IMR-90 (cell line): ENCODE measurements at regions not wholly inside any gene's neighbourhood (a gene's known extent, or its start where the extent isn't known, plus 50 kb on each side); places are given as distances from the start of the nearest gene placed in this dataset.
"Not testable (repeated sequence)": the region's sequence is repeated elsewhere in the genome, so short reads cannot be mapped to it uniquely, and the experiment has no call there.

Source experiments
- ATAC-seq: fragments of 200-7000 bp; cut with Tn5 transposase; 2 replicates; pipeline ENCODE4 v1.9.1; 2020; ENCODE audit warnings: low read depth, mild to moderate bottlenecking, moderate library complexity
- BruUV-seq: library from RNA; stranded (reverse); fragments of 400-500 nt; replicated peaks from 2 replicates; lab custom pipeline; 2021; lab: Mats Ljungman, UMichigan
- CTCF ChIA-PET: fragments of 300-600 bp; formaldehyde crosslinking; extraction: SDS; loops from one replicate; lab custom pipeline; 2021; ENCODE audit warnings: antibody characterized with exemption; lab: Yijun Ruan, JAX
- POLR2A ChIA-PET: fragments of 300-600 bp; sonication (Branson Sonifier 250); formaldehyde crosslinking; loops from one replicate; lab custom pipeline; 2022; ENCODE audit warnings: antibody characterized with exemption; ENCODE audit not compliant: unreplicated experiment; lab: Charles Lee
- DNase-seq: peaks from one replicate; pipeline ENCODE4 v3.0.0; 2013
- H2AFZ ChIP-seq: replicated peaks from 2 replicates; pipeline ENCODE3; 2013; ENCODE audit warnings: low read length, mild to moderate bottlenecking; ENCODE audit not compliant: poor library complexity
- H2AK5ac ChIP-seq: 2 replicates; pipeline ENCODE4 v1.6.1; 2013; ENCODE audit warnings: low read depth, low read length, inconsistent platforms
- H2AK9ac ChIP-seq: replicated peaks from 2 replicates; pipeline ENCODE3; 2013; ENCODE audit warnings: mild to moderate bottlenecking, low read depth, low read length, moderate library complexity; ENCODE audit not compliant: poor library complexity
- H2BK120ac ChIP-seq: 2 replicates; pipeline ENCODE4 v1.6.1; 2013; ENCODE audit warnings: low read depth, low read length, inconsistent platforms
- H2BK15ac ChIP-seq: 3 replicates; pipeline ENCODE4 v1.6.1; 2013; ENCODE audit warnings: low read depth, low read length, inconsistent platforms
- H2BK20ac ChIP-seq: 2 replicates; pipeline ENCODE4 v1.6.1; 2013; ENCODE audit warnings: low read depth, mild to moderate bottlenecking, inconsistent platforms, low read length, moderate library complexity
- H2BK5ac ChIP-seq: 2 replicates; pipeline ENCODE4 v1.6.1; 2013; ENCODE audit warnings: mild to moderate bottlenecking, low read depth, low read length, inconsistent platforms; ENCODE audit not compliant: poor library complexity, severe bottlenecking
- H3K14ac ChIP-seq: replicated peaks from 2 replicates; pipeline ENCODE4 v1.6.1; 2013; ENCODE audit warnings: low read depth, low read length, inconsistent platforms
- H3K18ac ChIP-seq: 2 replicates; pipeline ENCODE4 v1.6.1; 2013; ENCODE audit warnings: low read depth, low read length, control low read depth
- H3K23ac ChIP-seq: 2 replicates; pipeline ENCODE4 v1.6.1; 2013; ENCODE audit warnings: low read depth, low read length, inconsistent platforms
- H3K27ac ChIP-seq: 2 replicates; pipeline ENCODE4 v1.5.1; 2013; ENCODE audit warnings: mild to moderate bottlenecking, control low read depth, low read length; ENCODE audit not compliant: insufficient read depth
- H3K27me3 ChIP-seq: 2 replicates; pipeline ENCODE4 v1.6.1; 2013; ENCODE audit warnings: low read length; ENCODE audit not compliant: control insufficient read depth, insufficient read depth
- H3K36me3 ChIP-seq: 2 replicates; pipeline ENCODE4 v1.6.1; 2013; ENCODE audit warnings: low read length, mixed read lengths; ENCODE audit not compliant: control insufficient read depth, insufficient read depth
- H3K4ac ChIP-seq: 2 replicates; pipeline ENCODE4 v1.6.1; 2013; ENCODE audit warnings: low read depth, low read length, inconsistent platforms
- H3K4me1 ChIP-seq: 2 replicates; pipeline ENCODE4 v1.6.1; 2013; ENCODE audit warnings: low read length, mixed read lengths; ENCODE audit not compliant: control insufficient read depth, insufficient read depth
- H3K4me2 ChIP-seq: 2 replicates; pipeline ENCODE4 v1.6.1; 2013; ENCODE audit warnings: low read depth, mild to moderate bottlenecking, control low read depth, low read length, moderate library complexity
- H3K4me3 ChIP-seq: 2 replicates; pipeline ENCODE4 v1.5.1; 2013; ENCODE audit warnings: low read depth, mild to moderate bottlenecking, control low read depth, low read length, moderate library complexity; ENCODE audit not compliant: insufficient read depth
- H3K56ac ChIP-seq: 2 replicates; pipeline ENCODE4 v1.6.1; 2013; ENCODE audit warnings: low read length, inconsistent platforms; ENCODE audit not compliant: insufficient read depth; ENCODE audit errors: extremely low read depth
- H3K79me1 ChIP-seq, 2 experiments: 2 replicates each; pipeline ENCODE4 v1.6.1; 2013; ENCODE audit warnings: low read length in 2 of 2, inconsistent platforms in 1 of 2, low read depth in 1 of 2
- H3K9ac ChIP-seq: 2 replicates; pipeline ENCODE4 v1.6.1; 2013; ENCODE audit warnings: low read depth, low read length, control low read depth
- H3K9me1 ChIP-seq: 2 replicates; pipeline ENCODE4 v1.6.1; 2013; ENCODE audit warnings: low read length, inconsistent platforms; ENCODE audit not compliant: insufficient read depth
- H3K9me3 ChIP-seq: 2 replicates; pipeline ENCODE4 v1.6.1; 2013; ENCODE audit warnings: low read length; ENCODE audit not compliant: control insufficient read depth, insufficient read depth
- H4K20me1 ChIP-seq: 2 replicates; pipeline ENCODE4 v1.6.1; 2013; ENCODE audit warnings: low read length, inconsistent platforms; ENCODE audit not compliant: insufficient read depth
- H4K5ac ChIP-seq: 2 replicates; pipeline ENCODE4 v1.6.1; 2013; ENCODE audit warnings: mild to moderate bottlenecking, low read depth, low read length, control low read depth
- H4K8ac ChIP-seq, 2 experiments: 2 replicates each; pipeline ENCODE4 v1.6.1; 2013; ENCODE audit warnings: low read depth in 2 of 2, low read length in 2 of 2, control low read depth in 1 of 2, inconsistent platforms in 1 of 2
- H4K91ac ChIP-seq: 2 replicates; pipeline ENCODE4 v1.6.1; 2013; ENCODE audit warnings: low read depth, low read length, inconsistent platforms; ENCODE audit not compliant: insufficient read depth
- WGBS, 2 experiments: methylation state at CpG; one replicate each; pipeline versions ENCODE4 v1.1.5 to v1.1.7; 2013; ENCODE audit warnings: missing lambda C conversion rate in 2 of 2; ENCODE audit not compliant: insufficient read length in 1 of 2; ENCODE audit errors: extremely low coverage in 2 of 2; 5-methylcytosine and 5-hydroxymethylcytosine counted together
- dilution Hi-C: fragments of 300-500 bp; cut with HindIII; formaldehyde crosslinking; loops from one replicate; pipeline ENCODE4 v1.14.3; 2018; ENCODE audit warnings: low sequenced_read_pairs; ENCODE audit not compliant: unreplicated experiment
- in situ Hi-C: fragments of 300-500 bp; cut with MboI; formaldehyde crosslinking; loops from 3 replicates; pipeline ENCODE4 v1.14.3; 2019; ENCODE audit warnings: low sequenced_read_pairs, inconsistent platforms, mixed read lengths
- intact Hi-C: fragments of 100-400 bp; cut with micrococcal nuclease; formaldehyde crosslinking; loops from 2 replicates; pipeline ENCODE4 v1.10.0; 2022

GRCh38 chr2:87445613-87446312, 302.1 kb upstream of the PLGLB2 start:
- intact Hi-C loops, dilution Hi-C loops, H2AFZ ChIP-seq, H3K27me3 ChIP-seq, H3K9ac ChIP-seq, H3K9me3 ChIP-seq, H4K20me1 ChIP-seq, CTCF ChIA-PET, H3K4me3 ChIP-seq, H3K4me1 ChIP-seq, in situ Hi-C loops, H3K9me1 ChIP-seq, H3K36me3 ChIP-seq, H2AK9ac ChIP-seq, BruUV-seq, POLR2A ChIA-PET: not testable (repeated sequence)
- peak overlapping the region; percentile 86 for H3K4ac ChIP-seq
- peak overlapping the region; percentile 85 for H3K23ac ChIP-seq
- peak overlapping the region; percentile 93 for H3K27ac ChIP-seq
- H3K4me2 ChIP-seq, result peak overlapping the region; percentile 72; the same call in 1 of the 2 replicates
- ATAC-seq (peak; percentile 72), DNase-seq (peak; percentile 35)
- peak overlapping the region; percentile 89 for H2BK120ac ChIP-seq
- no CpG with 5 or more reads among the region's 5 CpGs for WGBS, 2 experiments
- peak overlapping the region; percentile 73; the same call in 1 of the 2 replicates for H2AK5ac ChIP-seq
- peak overlapping the region; percentile 72 to 87; a peak in 2 of 4 replicates for H4K8ac ChIP-seq
- H3K79me1 ChIP-seq, result peaks cover 5 to 10% of the 10 kb centered on the region in 2 experiments; a peak in 2 of 4 replicates
- peak overlapping the region; percentile 91; the same call in 1 of the 2 replicates for H2BK20ac ChIP-seq
- H2BK15ac ChIP-seq, result peak overlapping the region; percentile 75; the same call in 1 of the 3 replicates
- peak overlapping the region; percentile 91 for H2BK5ac ChIP-seq
- peak overlapping the region; percentile 92; the same call in 1 of the 2 replicates for H3K56ac ChIP-seq
- H3K14ac ChIP-seq, result peak overlapping the region; percentile 94; the same call in 1 of the 2 replicates
- H4K91ac ChIP-seq, result 0 out of 2 replicates have a peak overlapping the region, but pooled peaks have one; percentile 70
- peak overlapping the region; percentile 45 for H4K5ac ChIP-seq
- peak overlapping the region; percentile 92 for H3K18ac ChIP-seq

GRCh38 chr2:87446313-87446696, 301.6 kb upstream of the PLGLB2 start:
- peak overlapping the region; percentile 84; the same call in 1 of the 2 replicates for H3K4ac ChIP-seq
- H2AFZ ChIP-seq, H3K4me3 ChIP-seq, in situ Hi-C loops, H3K27me3 ChIP-seq, H2AK9ac ChIP-seq, DNase-seq, H3K4me1 ChIP-seq, H4K20me1 ChIP-seq, dilution Hi-C loops, POLR2A ChIA-PET, CTCF ChIA-PET, H3K4me2 ChIP-seq, BruUV-seq, H3K9ac ChIP-seq, H3K14ac ChIP-seq, H3K36me3 ChIP-seq, intact Hi-C loops, H2AK5ac ChIP-seq, H3K9me1 ChIP-seq, H3K9me3 ChIP-seq: not testable (repeated sequence)
- peaks cover 5 to 10% of the 10 kb centered on the region in 2 experiments; a peak in 2 of 4 replicates for H3K79me1 ChIP-seq
- ATAC-seq, result peak; percentile 38
- peak overlapping the region; percentile 85; the same call in 1 of the 2 replicates for H2BK20ac ChIP-seq
- H2BK120ac ChIP-seq, result peak overlapping the region; percentile 90
- peak overlapping the region in 1 of 2 experiments; percentile 63; a peak in 3 of 4 replicates for H4K8ac ChIP-seq
- peak overlapping the region; percentile 66; the same call in 1 of the 2 replicates for H3K23ac ChIP-seq
- peak overlapping the region; percentile 81 for H4K5ac ChIP-seq
- H3K56ac ChIP-seq, result peak overlapping the region; percentile 92
- peak overlapping the region; percentile 62; the same call in 1 of the 2 replicates for H4K91ac ChIP-seq
- H2BK15ac ChIP-seq, result peak overlapping the region; percentile 90; the same call in 1 of the 3 replicates
- peak overlapping the region; percentile 93; the same call in 1 of the 2 replicates for H3K27ac ChIP-seq
- no CpG with 5 or more reads among the region's 1 CpG for WGBS, 2 experiments
- H2BK5ac ChIP-seq, result peak overlapping the region; percentile 91
- peak overlapping the region; percentile 92 for H3K18ac ChIP-seq
